HG03469 (cell line): ENCODE measurements at regions not wholly inside any gene's neighbourhood (a gene's known extent, or its start where the extent isn't known, plus 50 kb on each side); places are given as distances from the start of the nearest gene placed in this dataset.

Source experiments
- ATAC-seq: cut with Tn5 transposase; IDR thresholded peaks from one replicate; pipeline ENCODE4 v1.9.1; 2021; ENCODE audit warnings: mild to moderate bottlenecking, moderate library complexity, moderate number of reproducible peaks; ENCODE audit not compliant: unreplicated experiment

DNA sequence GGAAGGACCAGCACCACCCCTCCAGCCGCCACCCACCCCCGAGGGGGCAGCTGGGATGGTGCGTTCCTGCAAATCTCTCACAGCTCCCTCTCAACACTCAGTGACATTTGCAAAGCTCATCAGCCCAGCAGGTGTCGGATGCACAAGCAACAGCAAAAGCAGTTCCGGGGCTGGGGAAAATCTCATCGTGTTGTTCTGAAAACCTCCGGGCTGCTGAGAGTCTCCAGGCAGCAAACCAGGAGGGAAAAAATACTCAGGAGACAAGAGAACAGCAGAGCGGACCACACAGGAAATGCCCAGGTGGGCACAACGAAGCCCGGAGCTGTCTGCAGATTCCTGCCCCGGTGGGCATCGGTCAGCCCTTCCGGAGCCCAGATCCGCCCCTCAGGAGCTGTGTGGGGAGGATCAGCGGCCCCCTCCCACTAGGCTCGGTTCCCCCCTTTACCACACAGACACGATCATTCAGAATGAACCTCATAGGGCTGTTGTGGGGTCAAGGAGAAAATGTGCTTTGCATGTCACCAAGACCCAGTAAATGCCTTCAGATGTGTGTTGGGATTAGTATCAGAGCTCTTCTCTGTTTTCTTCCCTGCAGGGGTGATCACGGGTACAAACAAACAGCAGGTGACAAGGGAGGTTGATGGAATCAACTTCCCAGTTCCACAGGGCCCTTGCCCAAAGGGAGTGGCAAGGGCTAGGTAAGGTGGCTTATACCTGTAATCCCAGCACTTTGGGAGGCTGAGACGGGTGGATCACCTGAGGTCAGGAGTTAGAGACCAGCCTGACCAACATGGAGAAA lies 127.0 kb upstream of the TIAM1 start:
- no peak for ATAC-seq

DNA sequence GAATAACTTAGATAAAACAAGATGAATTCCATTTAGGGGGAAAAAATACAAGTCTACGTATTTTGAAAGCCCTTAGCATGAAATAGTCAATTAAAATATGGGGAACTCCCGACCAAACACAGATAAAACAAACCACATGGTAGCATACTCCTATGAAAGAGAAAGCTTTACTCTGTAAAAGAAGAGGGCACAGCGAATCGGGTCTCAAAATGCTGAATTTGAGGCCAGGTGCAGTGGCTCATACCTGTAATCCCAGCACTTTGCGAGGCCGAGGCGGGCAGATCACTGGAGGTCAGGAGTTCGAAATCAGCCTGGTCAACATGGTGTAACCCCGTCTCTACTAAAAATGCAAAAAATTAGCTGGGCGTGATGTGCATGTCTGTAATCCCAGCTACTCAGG lies 116.9 kb upstream of the TIAM1 start:
- no peak for ATAC-seq

DNA sequence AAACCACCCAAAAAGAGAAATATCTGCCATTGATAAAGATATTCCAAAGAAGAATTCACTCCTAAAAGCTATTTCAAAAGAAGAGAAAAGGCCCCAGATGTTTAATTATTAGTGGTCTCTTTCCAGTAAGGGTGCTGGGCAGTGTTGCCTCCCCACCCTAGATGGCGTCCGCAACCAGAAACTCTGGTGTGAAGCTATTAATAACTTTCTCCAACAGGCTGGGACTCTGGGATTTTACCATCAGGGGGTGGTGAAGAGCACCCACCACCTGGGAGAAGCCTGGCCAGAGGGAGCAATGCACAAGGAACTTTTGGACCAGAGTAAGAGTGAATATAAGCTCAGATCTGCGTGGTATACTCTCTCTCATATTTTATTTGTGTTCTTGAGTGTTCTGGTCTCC lies 115.4 kb upstream of the TIAM1 start:
- ATAC-seq, result no peak

DNA sequence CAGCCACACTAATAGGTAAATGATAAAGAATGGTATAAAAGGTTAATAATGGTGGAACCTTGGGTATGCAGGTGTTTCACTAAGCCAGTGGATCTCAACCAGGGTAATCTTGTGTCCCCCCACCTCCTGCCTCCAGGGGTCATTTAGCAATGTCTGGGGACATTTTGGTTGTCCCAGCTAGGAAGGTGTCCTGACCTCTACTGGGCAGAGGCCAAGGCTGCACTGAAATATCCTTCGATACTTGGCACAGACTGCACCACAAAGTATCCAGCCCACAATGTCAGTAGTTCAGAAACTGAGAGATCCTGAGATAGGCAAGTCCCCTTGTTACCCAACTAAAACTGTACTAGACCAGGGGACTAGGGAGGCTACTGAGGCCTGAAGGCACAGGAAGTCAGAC lies 113.6 kb upstream of the TIAM1 start:
- ATAC-seq, result no peak

DNA sequence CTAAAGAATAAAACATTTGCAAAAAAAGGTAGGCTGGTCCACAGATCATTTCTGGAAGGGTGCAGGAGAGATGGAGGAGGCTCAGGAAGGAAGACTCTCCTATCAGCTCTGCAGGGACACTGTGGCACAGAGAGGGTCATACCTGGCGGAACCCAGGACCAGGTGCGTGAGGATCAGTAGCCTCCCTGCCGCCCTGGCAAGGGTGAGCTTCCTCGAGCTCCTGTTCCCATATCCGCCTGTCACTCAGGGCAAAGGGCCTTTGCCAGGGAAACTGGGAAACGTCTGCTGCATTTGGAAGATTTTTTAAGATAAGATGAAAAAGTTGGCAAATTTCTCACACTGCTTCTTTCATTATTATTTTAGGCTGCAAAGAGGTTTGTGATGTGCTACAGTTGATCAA lies 112.1 kb upstream of the TIAM1 start:
- ATAC-seq, result no peak

DNA sequence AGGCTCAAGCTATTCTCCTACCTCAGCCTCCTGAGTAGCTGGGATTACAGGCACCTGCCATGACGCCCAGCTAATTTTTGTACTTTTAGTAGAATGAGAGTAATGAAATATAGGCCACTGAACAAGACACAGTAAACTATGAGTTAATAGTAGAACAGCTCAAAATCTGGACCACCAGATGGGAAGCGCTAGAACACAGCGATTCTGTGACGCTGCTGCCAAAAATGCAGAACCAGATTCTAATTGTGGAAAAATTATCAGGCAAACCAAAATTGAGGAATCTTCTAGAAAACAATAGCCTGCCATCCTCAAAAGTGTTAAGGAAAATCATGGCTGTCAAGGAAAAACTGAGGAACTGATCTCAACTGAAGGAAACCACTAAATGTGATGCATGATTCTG lies 111.4 kb upstream of the TIAM1 start:
- ATAC-seq, result no peak

DNA sequence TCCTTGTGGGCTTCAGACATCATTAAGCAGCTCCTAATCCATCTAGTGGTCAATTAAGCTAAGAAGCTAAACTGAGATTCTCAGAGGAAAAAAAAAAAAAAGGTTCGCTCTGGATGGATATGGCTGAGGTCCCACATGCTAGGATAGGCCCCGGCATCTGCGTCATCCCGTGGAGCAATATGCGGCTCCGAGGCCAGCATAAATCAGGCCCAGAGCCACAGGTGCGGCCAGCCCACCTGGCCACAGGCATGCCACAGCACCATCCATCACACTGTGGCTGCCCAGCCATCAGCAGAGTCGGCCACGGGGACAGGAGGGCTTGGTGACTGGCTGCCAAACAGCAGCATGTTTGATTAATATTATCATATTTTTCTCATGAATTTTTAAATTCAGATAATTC lies 106.9 kb upstream of the TIAM1 start:
- no peak for ATAC-seq

DNA sequence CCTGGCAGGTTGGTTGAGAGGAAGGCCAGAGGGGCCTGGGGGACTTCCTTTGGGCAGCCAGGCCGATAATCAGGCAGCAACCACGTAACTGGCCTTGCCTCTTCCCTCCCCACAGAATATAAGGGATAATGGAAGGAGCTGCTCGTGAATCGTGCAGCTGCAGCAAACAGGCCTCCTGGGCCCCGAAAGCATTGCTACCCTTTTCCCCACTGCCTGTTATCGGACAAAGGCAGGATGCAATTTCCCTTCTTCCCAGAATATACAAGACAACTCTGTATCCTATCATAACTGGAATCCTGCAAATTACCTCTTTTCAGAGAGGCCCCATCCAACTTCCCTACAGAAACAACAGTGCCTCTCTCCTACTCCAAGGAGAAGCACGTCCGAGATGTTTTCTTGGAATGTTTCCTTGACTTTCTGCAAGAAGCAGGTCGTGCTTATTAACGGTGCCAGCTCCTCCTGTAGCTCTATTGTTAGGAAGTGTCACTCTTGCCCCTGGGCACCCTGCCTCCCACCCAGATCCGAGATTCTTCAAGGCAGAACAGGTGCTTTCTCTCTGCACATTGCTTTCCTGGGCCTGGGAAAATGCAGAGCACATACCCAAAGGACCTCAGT lies 106.0 kb upstream of the TIAM1 start:
- ATAC-seq, result no peak

DNA sequence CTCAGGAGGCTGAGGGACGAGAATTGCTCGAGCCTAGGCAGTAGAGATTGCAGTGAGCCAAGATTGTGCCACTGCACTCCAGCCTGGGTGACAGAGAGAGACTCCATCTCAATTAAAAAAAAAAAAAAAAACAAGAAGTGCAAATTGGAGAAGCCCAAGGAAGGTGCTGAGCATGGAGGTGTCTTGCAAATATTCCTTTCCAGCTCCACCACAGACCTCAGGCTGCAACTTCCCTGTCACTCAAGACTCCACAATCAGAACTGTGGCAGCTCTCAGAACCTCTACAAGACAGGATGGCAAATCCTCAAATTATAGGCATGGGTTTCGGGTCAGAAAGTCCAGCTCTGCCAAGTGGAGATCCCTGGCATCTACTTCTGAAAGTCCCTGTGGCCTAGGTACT lies 104.4 kb upstream of the TIAM1 start:
- ATAC-seq, result no peak

DNA sequence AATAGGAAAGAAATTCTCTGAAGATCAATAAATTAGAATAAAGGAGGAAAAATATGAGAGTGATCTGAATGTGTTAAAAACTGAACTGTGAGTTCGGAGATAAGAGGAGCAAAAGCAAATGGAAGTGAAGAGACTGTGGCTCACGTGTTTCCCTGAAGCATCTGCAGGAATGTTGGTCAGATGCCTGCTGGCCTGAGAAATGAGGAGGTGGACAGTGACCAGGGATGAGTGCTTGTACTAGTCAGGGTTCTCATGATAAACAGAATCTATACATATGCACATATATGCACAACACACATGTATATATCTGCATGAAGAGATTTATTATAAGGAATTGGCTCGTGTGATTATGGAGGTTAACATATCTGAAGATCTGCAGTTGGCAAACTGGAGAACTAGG lies 103.4 kb upstream of the TIAM1 start:
- no peak for ATAC-seq

DNA sequence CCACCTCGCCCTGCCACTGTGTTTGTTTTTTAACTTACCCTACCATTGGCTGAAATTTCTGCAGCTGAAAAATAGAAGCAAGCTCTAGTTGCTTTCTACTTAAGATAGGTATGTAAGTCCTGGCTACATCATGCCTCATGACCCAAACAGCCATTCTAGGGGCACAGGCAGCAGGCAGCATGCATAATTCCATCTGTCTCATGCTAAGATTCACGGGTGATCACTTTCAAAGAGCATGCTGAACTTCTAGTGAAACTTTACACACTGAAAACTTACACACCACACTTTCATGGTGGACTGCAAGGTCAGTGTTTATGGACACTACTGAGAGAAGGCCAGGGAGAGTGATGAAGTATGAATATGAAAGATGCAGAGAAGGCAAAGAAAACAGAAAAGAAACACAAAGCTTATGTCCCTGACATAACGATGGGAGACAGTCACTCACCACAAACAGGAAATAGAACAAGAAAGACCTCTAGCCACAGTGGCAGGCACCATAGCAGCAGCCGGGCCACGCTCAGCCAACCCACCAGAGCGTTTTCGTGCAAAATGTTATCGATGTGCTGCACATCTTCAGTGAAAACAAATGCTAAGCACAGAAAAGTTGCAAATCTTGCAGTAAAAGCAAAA lies 102.3 kb upstream of the TIAM1 start:
- no peak for ATAC-seq

DNA sequence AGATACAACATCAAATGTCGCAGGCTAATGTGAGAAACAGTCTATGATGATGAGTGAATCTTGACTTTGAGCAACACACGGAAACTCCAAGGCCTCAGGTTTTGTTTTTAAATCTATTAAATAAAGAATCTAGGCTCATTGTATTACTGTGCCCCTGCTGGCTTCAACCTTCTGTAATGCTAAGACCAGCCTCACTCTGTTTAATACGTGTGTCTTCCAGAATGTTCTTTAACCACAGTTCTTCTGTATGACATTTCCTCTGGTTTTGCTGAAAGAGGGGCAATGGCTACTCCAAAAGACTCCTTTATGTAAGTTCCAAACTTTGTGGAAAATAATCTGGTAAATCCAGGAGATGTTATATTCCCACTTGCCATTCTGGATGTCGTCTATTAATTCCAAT lies 101.1 kb upstream of the TIAM1 start:
- ATAC-seq, result no peak

DNA sequence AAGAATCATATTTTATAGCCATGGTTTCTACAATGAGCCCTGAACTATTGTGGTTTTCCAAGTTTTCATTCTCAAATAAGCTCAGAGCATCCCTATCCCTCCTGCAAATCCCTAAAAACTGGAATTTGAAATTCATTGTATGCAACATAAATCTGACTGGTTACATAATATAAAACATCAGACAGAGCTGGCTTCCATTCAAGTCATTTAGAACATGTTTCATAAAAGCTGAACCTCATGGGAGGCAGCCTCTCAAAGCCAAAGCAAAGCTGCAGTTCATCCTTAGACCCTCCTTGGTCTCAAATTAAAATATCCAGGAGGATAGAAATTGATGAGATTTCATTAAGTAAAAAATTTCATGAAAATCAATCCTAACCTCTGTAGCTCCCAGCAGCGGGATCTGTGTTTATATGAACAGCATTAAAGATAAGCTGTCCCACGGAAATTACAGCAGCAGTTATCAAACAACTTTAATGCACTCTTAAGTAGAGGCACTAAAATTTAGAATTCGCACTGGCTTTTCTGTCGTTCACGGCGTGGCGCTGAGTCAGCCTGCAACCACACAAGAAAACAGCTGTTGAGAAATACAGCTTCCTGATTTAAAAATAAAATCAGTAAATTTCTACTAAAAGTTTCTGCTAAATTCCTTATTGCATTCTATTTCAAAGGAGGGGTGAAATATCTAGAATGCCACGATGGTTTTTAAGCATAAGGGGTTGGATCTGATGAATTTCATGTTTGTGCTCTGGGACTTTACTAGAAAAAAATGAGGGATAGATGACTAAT lies 99.9 kb upstream of the TIAM1 start:
- no peak for ATAC-seq

DNA sequence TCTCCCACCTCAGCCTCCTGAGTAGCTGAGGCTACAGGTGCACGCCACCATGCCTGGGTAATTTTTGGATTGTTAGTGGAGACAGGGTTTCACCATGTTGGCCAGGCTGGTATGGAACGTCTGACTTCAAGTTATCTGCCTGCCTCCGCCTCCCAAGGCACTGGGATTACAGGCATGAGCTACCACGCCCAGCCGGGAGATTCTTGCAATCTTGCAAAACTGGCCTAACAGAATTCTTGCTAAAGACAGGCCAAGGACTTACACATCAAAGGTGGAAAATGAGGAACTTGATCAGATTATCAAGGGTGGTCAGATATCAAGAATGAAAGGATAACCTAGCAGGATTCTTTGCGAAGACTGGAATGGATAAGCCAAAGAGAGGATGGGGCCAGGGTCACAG lies 98.3 kb upstream of the TIAM1 start:
- ATAC-seq, result no peak

DNA sequence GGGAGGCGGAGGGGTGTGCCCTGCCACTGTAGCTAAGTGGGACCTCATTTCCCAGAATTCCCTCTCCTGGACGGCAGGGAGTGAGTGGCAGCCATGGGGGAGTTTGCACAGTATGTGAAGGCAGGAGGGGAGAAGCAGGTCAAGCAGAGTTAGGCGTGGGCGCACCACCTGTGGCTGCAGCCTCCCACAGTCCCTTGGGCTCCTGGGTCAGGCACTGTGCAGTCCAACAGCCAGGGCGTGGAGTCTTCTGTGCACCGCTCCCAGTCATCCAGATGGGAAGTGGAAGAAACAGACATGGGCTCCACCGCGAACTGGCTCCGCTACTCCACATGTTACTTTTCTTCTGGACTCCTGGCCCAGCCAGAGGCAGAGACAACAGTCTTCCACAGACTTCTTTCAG lies 85.4 kb upstream of the TIAM1 start:
- ATAC-seq, result no peak

DNA sequence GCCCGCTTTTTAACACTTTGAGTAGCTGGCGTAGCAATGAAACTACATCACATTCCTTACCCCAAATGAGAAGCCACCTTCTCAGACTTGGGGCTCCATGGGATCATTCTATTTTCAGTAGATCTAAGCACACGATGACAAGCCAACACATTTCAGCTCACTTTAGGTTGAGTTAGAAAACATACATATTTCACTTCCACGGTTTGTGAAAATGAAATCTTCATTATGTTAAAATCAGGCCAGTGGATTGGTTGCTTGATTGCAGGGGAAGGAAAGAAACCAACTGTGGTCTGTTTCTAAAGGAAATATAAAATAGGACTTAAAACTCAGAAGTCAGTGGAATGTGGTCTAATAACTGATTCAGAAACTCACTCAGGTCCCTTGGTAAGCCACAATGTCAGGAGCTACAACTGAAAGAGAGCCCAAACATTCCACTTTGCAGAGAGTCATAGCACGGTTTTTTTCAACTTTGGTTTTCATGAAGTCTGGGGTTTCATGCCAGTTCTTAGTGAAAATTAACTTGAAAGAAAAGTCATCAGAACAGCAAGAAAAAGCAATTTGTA lies 82.3 kb upstream of the TIAM1 start:
- ATAC-seq, result no peak

DNA sequence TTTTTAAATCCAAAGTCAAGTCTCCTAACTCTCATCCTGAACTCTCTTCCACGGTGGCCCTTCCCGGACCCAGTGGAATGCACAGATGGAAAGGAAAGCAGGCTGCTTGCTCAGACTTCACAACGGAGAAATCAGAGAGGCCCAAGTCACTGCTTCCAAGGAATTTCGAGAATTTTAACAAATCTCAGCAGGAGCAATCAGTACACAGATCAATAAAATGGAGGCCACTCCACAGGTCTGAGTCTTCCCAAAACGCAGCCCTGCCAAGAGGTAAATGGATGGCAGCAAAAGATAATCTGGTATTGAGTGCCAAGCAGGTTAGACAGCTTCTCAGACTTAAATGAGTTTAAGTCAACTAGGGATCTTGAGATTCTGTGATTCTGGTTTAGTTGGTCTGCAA lies 81.1 kb upstream of the TIAM1 start:
- no peak for ATAC-seq

DNA sequence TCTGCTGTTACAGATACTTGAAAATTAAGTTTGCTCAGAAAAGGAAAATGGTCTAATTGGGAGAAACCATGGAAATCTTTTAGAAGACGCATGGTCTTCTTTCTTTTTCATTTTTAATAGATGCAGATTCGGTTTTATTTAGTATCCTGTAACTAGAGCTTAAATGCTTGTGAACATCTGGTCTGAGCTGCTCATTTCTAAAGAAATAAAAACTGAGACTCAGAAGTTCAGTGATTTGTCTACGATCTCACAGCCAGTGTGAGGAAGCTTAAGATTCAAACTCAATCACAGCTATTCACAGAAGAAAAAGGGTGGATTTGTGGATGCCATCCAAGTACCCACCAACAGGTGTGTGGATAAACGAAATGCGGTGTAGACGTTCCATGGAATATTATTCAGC lies 80.0 kb upstream of the TIAM1 start:
- no peak for ATAC-seq

DNA sequence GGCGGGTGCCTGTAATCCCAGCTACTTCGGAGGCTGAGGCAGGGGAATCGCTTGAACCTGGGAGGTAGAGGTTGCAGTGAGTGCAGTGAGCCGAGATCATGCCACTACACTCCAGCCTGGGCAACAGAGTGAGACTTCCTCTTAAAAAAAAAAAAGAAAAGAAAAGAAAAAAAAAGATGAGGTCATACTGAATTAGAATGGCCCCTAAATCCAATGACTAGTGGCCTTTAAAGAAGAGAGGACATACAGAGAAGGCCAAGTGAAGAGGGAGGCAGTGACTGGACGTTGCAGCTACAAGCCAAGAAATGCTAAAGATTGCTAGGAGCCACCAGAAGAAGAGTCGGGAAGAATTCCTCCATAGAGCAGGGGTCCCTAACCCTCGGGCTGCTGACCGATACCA lies 76.9 kb upstream of the TIAM1 start:
- no peak for ATAC-seq

DNA sequence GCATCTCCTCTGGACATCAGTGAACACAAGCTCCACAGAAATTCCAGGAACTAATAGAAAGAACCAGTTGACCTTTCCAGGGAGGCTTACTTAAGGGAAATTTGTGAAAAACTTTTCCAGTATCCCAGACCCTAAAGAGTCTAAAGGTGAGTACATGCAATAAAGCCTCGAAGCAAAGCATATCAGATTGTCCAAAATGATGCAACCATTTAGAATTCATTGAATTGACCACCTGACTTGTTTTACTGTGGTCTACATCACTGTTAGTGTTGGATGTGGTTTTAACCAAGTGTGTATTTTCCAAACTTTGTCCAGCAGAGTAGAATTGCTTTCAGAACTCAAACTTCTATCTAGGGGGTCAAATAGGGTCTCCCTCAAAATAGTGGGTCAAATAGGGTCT lies 76.3 kb upstream of the TIAM1 start:
- no peak for ATAC-seq

DNA sequence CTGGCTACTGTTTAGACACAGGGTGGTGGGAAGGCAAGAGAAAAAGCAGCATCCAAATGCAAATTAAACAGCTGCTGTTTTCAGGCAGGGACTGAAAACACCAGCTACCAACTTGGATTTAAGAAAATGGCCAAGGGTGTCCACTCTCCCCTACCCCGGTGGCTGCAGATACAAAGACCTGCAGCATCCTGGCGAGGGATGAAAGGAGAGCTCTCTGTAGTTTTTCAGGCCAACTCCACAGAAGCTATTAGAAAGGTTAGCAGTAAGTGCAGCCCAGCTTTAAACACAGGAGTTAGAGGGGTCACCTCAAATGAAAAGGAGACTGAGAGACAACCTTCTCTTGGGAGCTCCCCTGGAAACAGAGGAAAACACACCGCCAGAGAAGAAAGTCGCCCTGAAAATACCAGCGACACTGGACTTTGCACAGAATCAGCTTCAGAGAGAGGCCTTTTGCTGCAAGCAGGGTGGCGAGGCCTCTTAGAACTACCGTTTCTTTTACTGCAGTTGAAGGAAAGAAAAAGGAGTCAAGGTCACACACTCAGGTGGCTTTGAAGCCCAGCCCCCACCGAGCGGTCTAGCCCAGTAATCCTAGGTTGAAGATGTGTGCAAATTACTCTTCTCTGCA lies 74.4 kb upstream of the TIAM1 start:
- no peak for ATAC-seq
